IPS-18a (cell line): ENCODE measurements at regions not wholly inside any gene's neighbourhood (a gene's known extent, or its start where the extent isn't known, plus 50 kb on each side); places are given as distances from the start of the nearest gene placed in this dataset.

Source experiments
- H3K27ac ChIP-seq: one replicate; pipeline ENCODE4 v1.5.1; 2013; ENCODE audit warnings: low read length
- H3K27me3 ChIP-seq: one replicate; pipeline ENCODE4 v1.6.1; 2013; ENCODE audit warnings: mild to moderate bottlenecking, low read length; ENCODE audit not compliant: control insufficient read depth, insufficient read depth
- H3K36me3 ChIP-seq: one replicate; pipeline ENCODE4 v1.6.1; 2013; ENCODE audit warnings: low read depth, low read length; ENCODE audit not compliant: control insufficient read depth
- H3K4me1 ChIP-seq: one replicate; pipeline ENCODE4 v1.6.1; 2013; ENCODE audit warnings: low read depth, low read length; ENCODE audit not compliant: control insufficient read depth
- H3K4me3 ChIP-seq: one replicate; pipeline ENCODE4 v1.5.1; 2013; ENCODE audit warnings: low read length
- H3K9ac ChIP-seq: one replicate; pipeline ENCODE4 v1.6.1; 2013; ENCODE audit warnings: mild to moderate bottlenecking, low read length, moderate library complexity
- H3K9me3 ChIP-seq: one replicate; pipeline ENCODE4 v1.6.1; 2013; ENCODE audit warnings: low read depth, low read length; ENCODE audit not compliant: control insufficient read depth

- H3K9ac ChIP-seq = no peak overlapping the region
- H3K36me3 ChIP-seq = no peaks in the 10 kb centered on the region
- H3K4me3 ChIP-seq = no peak overlapping the region
- H3K4me1 ChIP-seq = no peaks in the 10 kb centered on the region
- no peaks in the 10 kb centered on the region for H3K27me3 ChIP-seq
- no peak overlapping the region for H3K27ac ChIP-seq
- H3K9me3 ChIP-seq = no peaks in the 10 kb centered on the region
These were observed 2151.6 kb downstream of the MRPL39 start for GRCh38 chr21:23455676-23456075.

GRCh38 chr21:23452384-23453083 lies 2154.7 kb downstream of the MRPL39 start:
- H3K4me3 ChIP-seq = no peak overlapping the region
- H3K27me3 ChIP-seq = no peaks in the 10 kb centered on the region
- H3K36me3 ChIP-seq = no peaks in the 10 kb centered on the region
- H3K9me3 ChIP-seq = no peaks in the 10 kb centered on the region
- no peak overlapping the region for H3K9ac ChIP-seq
- no peak overlapping the region for H3K27ac ChIP-seq
- no peaks in the 10 kb centered on the region for H3K4me1 ChIP-seq

- Histone ChIP-seq H3K27me3 (no peaks in the 10 kb centered on the region), H3K4me3 (no peak overlapping the region), H3K9me3 (no peaks in the 10 kb centered on the region), H3K36me3 (no peaks in the 10 kb centered on the region), H3K9ac (no peak overlapping the region), H3K27ac (no peak overlapping the region), H3K4me1 (no peaks in the 10 kb centered on the region)
These were observed 2162.0 kb downstream of the MRPL39 start for GRCh38 chr21:23445307-23445706.

GRCh38 chr21:23438081-23438480 lies 2169.2 kb downstream of the MRPL39 start:
- H3K4me3 ChIP-seq = no peak overlapping the region
- H3K27ac ChIP-seq = no peak overlapping the region
- H3K9ac ChIP-seq = no peak overlapping the region
- H3K4me1 ChIP-seq = no peaks in the 10 kb centered on the region
- H3K27me3 ChIP-seq = no peaks in the 10 kb centered on the region
- H3K9me3 ChIP-seq = peaks cover 3% of the 10 kb centered on the region
- no peaks in the 10 kb centered on the region for H3K36me3 ChIP-seq

GRCh38 chr21:23402929-23403520 lies 2204.3 kb downstream of the MRPL39 start:
- Histone ChIP-seq H3K9me3 (no peaks in the 10 kb centered on the region), H3K4me1 (peaks cover 5% of the 10 kb centered on the region), H3K27me3 (no peaks in the 10 kb centered on the region), H3K27ac (no peak overlapping the region), H3K4me3 (no peak overlapping the region), H3K36me3 (no peaks in the 10 kb centered on the region), H3K9ac (no peak overlapping the region)

GRCh38 chr21:23401278-23401677 lies 2206.0 kb downstream of the MRPL39 start:
- no peaks in the 10 kb centered on the region for H3K27me3 ChIP-seq
- H3K9me3 ChIP-seq = no peaks in the 10 kb centered on the region
- H3K4me1 ChIP-seq = peaks cover 8% of the 10 kb centered on the region
- no peaks in the 10 kb centered on the region for H3K36me3 ChIP-seq
- H3K27ac ChIP-seq = no peak overlapping the region
- H3K4me3 ChIP-seq = no peak overlapping the region
- no peak overlapping the region for H3K9ac ChIP-seq

GRCh38 chr21:23398726-23399125 lies 2208.6 kb downstream of the MRPL39 start:
- H3K27me3 ChIP-seq = no peaks in the 10 kb centered on the region
- peaks cover 8% of the 10 kb centered on the region for H3K4me1 ChIP-seq
- H3K4me3 ChIP-seq = no peak overlapping the region
- no peak overlapping the region for H3K27ac ChIP-seq
- H3K9me3 ChIP-seq = no peaks in the 10 kb centered on the region
- H3K9ac ChIP-seq = no peak overlapping the region
- H3K36me3 ChIP-seq = no peaks in the 10 kb centered on the region

GRCh38 chr21:23394458-23394857 lies 2212.8 kb downstream of the MRPL39 start:
- no peaks in the 10 kb centered on the region for H3K27me3 ChIP-seq
- no peaks in the 10 kb centered on the region for H3K9me3 ChIP-seq
- H3K27ac ChIP-seq = no peak overlapping the region
- peaks cover 15% of the 10 kb centered on the region for H3K4me1 ChIP-seq
- H3K36me3 ChIP-seq = no peaks in the 10 kb centered on the region
- H3K4me3 ChIP-seq = no peak overlapping the region
- H3K9ac ChIP-seq = no peak overlapping the region

GRCh38 chr21:23384679-23385078 lies 2222.6 kb downstream of the MRPL39 start:
- H3K9ac ChIP-seq = peak overlapping the region; percentile 86
- no peaks in the 10 kb centered on the region for H3K9me3 ChIP-seq
- peaks cover 16% of the 10 kb centered on the region for H3K4me1 ChIP-seq
- peak overlapping the region; percentile 39 for H3K27ac ChIP-seq
- H3K4me3 ChIP-seq = peak overlapping the region; percentile 90
- no peaks in the 10 kb centered on the region for H3K27me3 ChIP-seq
- no peaks in the 10 kb centered on the region for H3K36me3 ChIP-seq

GRCh38 chr21:23374155-23374554 lies 2233.1 kb downstream of the MRPL39 start:
- Histone ChIP-seq H3K27ac (no peak overlapping the region), H3K4me1 (peaks cover 10% of the 10 kb centered on the region), H3K9me3 (peaks cover 10% of the 10 kb centered on the region), H3K9ac (no peak overlapping the region), H3K36me3 (peaks cover 14% of the 10 kb centered on the region), H3K4me3 (no peak overlapping the region), H3K27me3 (no peaks in the 10 kb centered on the region)

GRCh38 chr21:23356905-23357304 lies 2250.4 kb downstream of the MRPL39 start:
- peaks cover 3% of the 10 kb centered on the region for H3K4me1 ChIP-seq
- H3K9ac ChIP-seq = no peak overlapping the region
- H3K27ac ChIP-seq = no peak overlapping the region
- no peaks in the 10 kb centered on the region for H3K27me3 ChIP-seq
- H3K36me3 ChIP-seq = peaks cover 10% of the 10 kb centered on the region
- H3K9me3 ChIP-seq = peaks cover 5% of the 10 kb centered on the region
- H3K4me3 ChIP-seq = no peak overlapping the region

- Histone ChIP-seq H3K27ac (no peak overlapping the region), H3K9me3 (no peaks in the 10 kb centered on the region), H3K9ac (no peak overlapping the region), H3K4me1 (no peaks in the 10 kb centered on the region), H3K4me3 (no peak overlapping the region), H3K36me3 (no peaks in the 10 kb centered on the region), H3K27me3 (no peaks in the 10 kb centered on the region)
These were observed 2291.1 kb downstream of the MRPL39 start for GRCh38 chr21:23316190-23316589.
